ENCODE measurements at regions not wholly inside any gene's neighbourhood (a gene's known extent, or its start where the extent isn't known, plus 50 kb on each side); places are given as distances from the start of the nearest gene placed in this dataset.

- Histone ChIP-seq H3K79me2 (ENCODE audit: insufficient read depth, low read length) (no peaks in the 10 kb centered on the region), H3K4me3 (ENCODE audit: low read length, poor library complexity, severe bottlenecking) (no peak overlapping the region), H3K36me3 (ENCODE audit: insufficient read depth, low read length) (no peaks in the 10 kb centered on the region), H3K9me2 (replicated peaks; ENCODE audit: low read depth, low read length) (no peaks in the 10 kb centered on the region), H3K9me3 (ENCODE audit: insufficient read depth, low read depth, low read length) (peaks cover 24% of the 10 kb centered on the region; the same call in 1 of the 2 replicates), H4K20me1 (ENCODE audit: insufficient read depth, low read length, poor library complexity, severe bottlenecking) (no peaks in the 10 kb centered on the region), H3K4me2 (ENCODE audit: low read depth, low read length, poor library complexity, severe bottlenecking) (no peak overlapping the region), H3K27me3 (ENCODE audit: insufficient read depth, low read length, poor library complexity, severe bottlenecking) (no peaks in the 10 kb centered on the region), H3K9ac (ENCODE audit: low read depth, low read length, poor library complexity, severe bottlenecking) (no peak overlapping the region), H2AFZ (ENCODE audit: low read length) (no peak overlapping the region), H3F3A (ENCODE audit: low read depth) (no peaks in the 10 kb centered on the region), H3K4me1 (ENCODE audit: insufficient read depth, low read length, poor library complexity, severe bottlenecking) (no peaks in the 10 kb centered on the region)
- no peak for TF ChIP-seq CTCF (conservative IDR thresholded peaks at IDR 0.05; ENCODE audit: low read length)
- no peak for TF ChIP-seq EZH2phosphoT487 (IDR thresholded peaks at IDR 0.05; ENCODE audit: borderline replicate concordance)
Measured at GRCh38 chr22:48669986-48670716, 1157.5 kb downstream of the BRD1 start.

GRCh38 chr22:48669226-48669625 lies 1158.4 kb downstream of the BRD1 start:
- TF ChIP-seq EZH2phosphoT487 (IDR thresholded peaks at IDR 0.05; ENCODE audit: borderline replicate concordance) (no peak), CTCF (conservative IDR thresholded peaks at IDR 0.05; ENCODE audit: low read length) (no peak)
- H3K4me3 ChIP-seq (ENCODE audit: low read length, poor library complexity, severe bottlenecking) = no peak overlapping the region
- H3K36me3 ChIP-seq (ENCODE audit: insufficient read depth, low read length) = no peaks in the 10 kb centered on the region
- no peaks in the 10 kb centered on the region for H3K4me1 ChIP-seq (ENCODE audit: insufficient read depth, low read length, poor library complexity, severe bottlenecking)
- H3K9ac ChIP-seq (ENCODE audit: low read depth, low read length, poor library complexity, severe bottlenecking) = no peak overlapping the region
- H3K9me3 ChIP-seq (ENCODE audit: insufficient read depth, low read depth, low read length) = peaks cover 26% of the 10 kb centered on the region; the same call in 1 of the 2 replicates
- no peaks in the 10 kb centered on the region for H3K27me3 ChIP-seq (ENCODE audit: insufficient read depth, low read length, poor library complexity, severe bottlenecking)
- H3K79me2 ChIP-seq (ENCODE audit: insufficient read depth, low read length) = no peaks in the 10 kb centered on the region
- no peaks in the 10 kb centered on the region for H3K9me2 ChIP-seq (replicated peaks; ENCODE audit: low read depth, low read length)
- H2AFZ ChIP-seq (ENCODE audit: low read length) = no peak overlapping the region
- H3F3A ChIP-seq (ENCODE audit: low read depth) = no peaks in the 10 kb centered on the region
- H4K20me1 ChIP-seq (ENCODE audit: insufficient read depth, low read length, poor library complexity, severe bottlenecking) = no peaks in the 10 kb centered on the region
- no peak overlapping the region for H3K4me2 ChIP-seq (ENCODE audit: low read depth, low read length, poor library complexity, severe bottlenecking)

- Histone ChIP-seq H4K20me1 (ENCODE audit: insufficient read depth, low read length, poor library complexity, severe bottlenecking) (no peaks in the 10 kb centered on the region), H3K4me1 (ENCODE audit: insufficient read depth, low read length, poor library complexity, severe bottlenecking) (no peaks in the 10 kb centered on the region), H3K9me2 (replicated peaks; ENCODE audit: low read depth, low read length) (no peaks in the 10 kb centered on the region), H3K9me3 (ENCODE audit: insufficient read depth, low read depth, low read length) (peaks cover 27% of the 10 kb centered on the region; the same call in 1 of the 2 replicates), H3F3A (ENCODE audit: low read depth) (no peaks in the 10 kb centered on the region), H3K4me3 (ENCODE audit: low read length, poor library complexity, severe bottlenecking) (no peak overlapping the region), H3K27me3 (ENCODE audit: insufficient read depth, low read length, poor library complexity, severe bottlenecking) (no peaks in the 10 kb centered on the region), H3K4me2 (ENCODE audit: low read depth, low read length, poor library complexity, severe bottlenecking) (no peak overlapping the region), H2AFZ (ENCODE audit: low read length) (no peak overlapping the region), H3K36me3 (ENCODE audit: insufficient read depth, low read length) (no peaks in the 10 kb centered on the region), H3K9ac (ENCODE audit: low read depth, low read length, poor library complexity, severe bottlenecking) (no peak overlapping the region), H3K79me2 (ENCODE audit: insufficient read depth, low read length) (no peaks in the 10 kb centered on the region)
- TF ChIP-seq CTCF (conservative IDR thresholded peaks at IDR 0.05; ENCODE audit: low read length) (no peak), EZH2phosphoT487 (IDR thresholded peaks at IDR 0.05; ENCODE audit: borderline replicate concordance) (no peak)
Measured at GRCh38 chr22:48667289-48667688, 1160.4 kb downstream of the BRD1 start.
